ENCODE measurements at regions not wholly inside any gene's neighbourhood (a gene's known extent, or its start where the extent isn't known, plus 50 kb on each side); places are given as distances from the start of the nearest gene placed in this dataset.
"Not testable (repeated sequence)": the region's sequence is repeated elsewhere in the genome, so short reads cannot be mapped to it uniquely, and the experiment has no call there.

DNA sequence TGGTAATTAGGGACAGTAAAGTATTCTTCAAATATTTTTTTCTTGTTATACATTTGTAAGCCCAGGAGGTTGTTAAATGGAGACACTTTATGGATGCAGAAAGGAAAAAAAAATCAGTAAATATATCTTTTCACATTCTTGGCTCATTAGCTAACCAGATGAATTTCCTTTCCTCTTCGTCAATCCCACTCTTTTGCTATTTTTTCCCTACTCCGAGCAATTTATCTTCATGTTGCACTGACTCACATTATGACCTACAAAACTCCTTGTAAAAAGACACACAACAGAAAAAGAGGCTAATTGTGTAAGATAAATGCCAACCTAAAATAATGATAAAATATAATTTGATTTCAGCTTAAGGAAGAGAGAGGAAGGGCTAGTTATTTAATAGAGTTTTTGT lies 472.9 kb upstream of the ZNF337 start:
- TF ChIP-seq, protein P1, sequence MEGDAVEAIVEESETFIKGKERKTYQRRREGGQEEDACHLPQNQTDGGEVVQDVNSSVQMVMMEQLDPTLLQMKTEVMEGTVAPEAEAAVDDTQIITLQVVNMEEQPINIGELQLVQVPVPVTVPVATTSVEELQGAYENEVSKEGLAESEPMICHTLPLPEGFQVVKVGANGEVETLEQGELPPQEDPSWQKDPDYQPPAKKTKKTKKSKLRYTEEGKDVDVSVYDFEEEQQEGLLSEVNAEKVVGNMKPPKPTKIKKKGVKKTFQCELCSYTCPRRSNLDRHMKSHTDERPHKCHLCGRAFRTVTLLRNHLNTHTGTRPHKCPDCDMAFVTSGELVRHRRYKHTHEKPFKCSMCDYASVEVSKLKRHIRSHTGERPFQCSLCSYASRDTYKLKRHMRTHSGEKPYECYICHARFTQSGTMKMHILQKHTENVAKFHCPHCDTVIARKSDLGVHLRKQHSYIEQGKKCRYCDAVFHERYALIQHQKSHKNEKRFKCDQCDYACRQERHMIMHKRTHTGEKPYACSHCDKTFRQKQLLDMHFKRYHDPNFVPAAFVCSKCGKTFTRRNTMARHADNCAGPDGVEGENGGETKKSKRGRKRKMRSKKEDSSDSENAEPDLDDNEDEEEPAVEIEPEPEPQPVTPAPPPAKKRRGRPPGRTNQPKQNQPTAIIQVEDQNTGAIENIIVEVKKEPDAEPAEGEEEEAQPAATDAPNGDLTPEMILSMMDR (conservative IDR thresholded peaks at IDR 0.05; ENCODE audit: low read depth, low read length): no peak
- Histone ChIP-seq H3K4me3 (IDR thresholded peaks at IDR 0.05; ENCODE audit: insufficient read depth, low read depth, low read length) (no peak overlapping the region), H4K20me1 (ENCODE audit: insufficient read depth) (no peaks in the 10 kb centered on the region), H3K36me3 (ENCODE audit: insufficient read depth) (no peaks in the 10 kb centered on the region), H3K4me1 (ENCODE audit: low read depth, poor library complexity, severe bottlenecking) (no peaks in the 10 kb centered on the region), H2AFZ (ENCODE audit: low read depth) (no peak overlapping the region), H3K79me2 (ENCODE audit: insufficient read depth, low read depth) (no peaks in the 10 kb centered on the region), H3K4me2 (no peak overlapping the region), H3K9ac (no peak overlapping the region), H3K27ac (no peak overlapping the region), H3K27me3 (ENCODE audit: insufficient read depth, low read depth) (no peaks in the 10 kb centered on the region)

DNA sequence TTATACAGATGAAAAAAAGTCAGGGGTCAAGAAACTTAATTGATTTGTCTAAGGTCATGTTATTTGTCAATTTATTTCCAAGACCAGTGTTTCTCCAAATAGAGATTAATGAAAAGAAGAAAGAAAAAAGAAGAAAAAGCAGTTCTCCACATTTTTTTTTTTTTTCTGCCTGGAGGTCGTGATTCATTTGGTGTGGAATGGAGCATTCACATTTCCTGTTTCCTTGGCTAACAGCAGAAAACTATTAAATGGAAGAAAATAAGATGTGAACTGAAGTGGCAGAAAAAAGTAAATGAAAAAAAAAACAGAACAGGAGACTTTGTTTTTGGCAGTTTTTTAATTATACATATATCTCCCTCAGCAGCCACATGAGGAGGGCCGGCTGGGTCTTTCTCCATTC lies 470.8 kb upstream of the ZNF337 start:
- Histone ChIP-seq H3K36me3 (ENCODE audit: insufficient read depth) (no peaks in the 10 kb centered on the region), H3K4me2 (no peak overlapping the region), H4K20me1 (ENCODE audit: insufficient read depth) (no peaks in the 10 kb centered on the region), H2AFZ (ENCODE audit: low read depth) (no peak overlapping the region), H3K4me3 (IDR thresholded peaks at IDR 0.05; ENCODE audit: insufficient read depth, low read depth, low read length) (no peak overlapping the region), H3K27me3 (ENCODE audit: insufficient read depth, low read depth) (no peaks in the 10 kb centered on the region), H3K9ac (no peak overlapping the region), H3K4me1 (ENCODE audit: low read depth, poor library complexity, severe bottlenecking) (no peaks in the 10 kb centered on the region), H3K27ac (no peak overlapping the region), H3K79me2 (ENCODE audit: insufficient read depth, low read depth) (no peaks in the 10 kb centered on the region)
- TF ChIP-seq, protein P1 (conservative IDR thresholded peaks at IDR 0.05; ENCODE audit: low read depth, low read length): no peak

DNA sequence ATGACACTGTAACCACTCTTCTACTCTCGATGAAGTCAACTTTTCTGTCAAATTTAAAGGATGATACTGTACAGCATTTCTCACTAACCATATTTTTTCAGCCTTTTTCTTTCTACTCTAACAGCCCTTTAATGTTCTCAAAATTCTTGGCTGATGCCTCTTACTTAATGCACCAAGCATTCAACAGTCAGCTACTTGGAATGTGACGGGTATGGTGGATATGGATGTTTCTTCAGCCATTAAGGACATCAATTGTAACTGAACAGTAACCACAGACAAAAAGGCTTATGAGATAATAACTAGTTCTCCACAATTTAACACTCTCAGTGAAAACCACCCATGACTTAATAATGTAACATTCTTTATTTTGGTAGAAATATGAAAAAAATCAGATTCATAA lies 467.2 kb upstream of the ZNF337 start:
- Histone ChIP-seq H3K4me1 (ENCODE audit: low read depth, poor library complexity, severe bottlenecking) (no peaks in the 10 kb centered on the region), H3K4me2 (no peak overlapping the region), H3K27ac (no peak overlapping the region), H4K20me1 (ENCODE audit: insufficient read depth) (no peaks in the 10 kb centered on the region), H3K36me3 (ENCODE audit: insufficient read depth) (no peaks in the 10 kb centered on the region), H3K9ac (no peak overlapping the region), H2AFZ (ENCODE audit: low read depth) (no peak overlapping the region), H3K27me3 (ENCODE audit: insufficient read depth, low read depth) (no peaks in the 10 kb centered on the region), H3K4me3 (IDR thresholded peaks at IDR 0.05; ENCODE audit: insufficient read depth, low read depth, low read length) (no peak overlapping the region), H3K79me2 (ENCODE audit: insufficient read depth, low read depth) (no peaks in the 10 kb centered on the region)
- TF ChIP-seq, protein P1 (conservative IDR thresholded peaks at IDR 0.05; ENCODE audit: low read depth, low read length): no peak

DNA sequence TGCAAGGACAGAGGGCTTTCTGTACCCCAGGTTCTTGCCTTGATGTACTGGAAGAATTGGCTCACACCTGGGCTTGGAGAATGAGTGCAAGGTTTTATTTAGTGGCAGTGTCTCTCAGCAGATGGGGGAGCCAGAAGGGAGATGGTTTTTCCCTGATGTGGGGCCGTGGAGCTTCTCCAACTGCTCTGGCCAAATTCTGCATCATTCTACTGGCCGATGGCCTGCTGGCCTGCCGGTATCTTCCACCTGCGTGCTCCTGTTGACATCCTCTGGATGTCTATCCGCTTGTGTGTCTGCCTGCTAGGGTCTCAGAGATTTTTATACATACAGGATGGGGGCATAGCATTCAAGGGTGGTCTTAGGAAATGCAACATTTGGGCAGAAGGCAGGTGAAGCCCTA lies 466.5 kb upstream of the ZNF337 start:
- not testable (repeated sequence) for H3K79me2 ChIP-seq (ENCODE audit: insufficient read depth, low read depth); H3K27me3 ChIP-seq (ENCODE audit: insufficient read depth, low read depth); H4K20me1 ChIP-seq (ENCODE audit: insufficient read depth); H3K27ac ChIP-seq; H3K4me2 ChIP-seq; H3K9ac ChIP-seq; H3K36me3 ChIP-seq (ENCODE audit: insufficient read depth); H2AFZ ChIP-seq (ENCODE audit: low read depth); H3K4me1 ChIP-seq (ENCODE audit: low read depth, poor library complexity, severe bottlenecking); H3K4me3 ChIP-seq (IDR thresholded peaks at IDR 0.05; ENCODE audit: insufficient read depth, low read depth, low read length)

DNA sequence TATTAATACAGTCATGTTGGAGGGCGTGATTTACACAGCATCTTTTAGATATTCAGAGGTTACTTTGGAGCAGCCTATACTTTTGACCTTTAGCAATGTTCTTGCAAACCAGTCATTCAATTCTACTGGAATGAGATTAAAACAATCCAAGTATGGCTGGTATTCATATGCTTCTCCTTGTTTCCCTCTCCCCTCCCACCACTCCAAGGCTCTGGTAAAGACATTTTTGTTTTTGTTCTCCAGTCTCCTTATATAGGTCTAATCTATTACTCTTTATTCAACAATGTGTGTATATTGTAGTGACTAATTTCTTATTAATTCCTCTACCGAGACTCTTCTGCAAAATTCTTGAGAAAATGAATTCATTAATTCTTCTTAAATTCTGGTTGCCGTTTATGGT lies 465.1 kb upstream of the ZNF337 start:
- H3K27ac ChIP-seq; H3K79me2 ChIP-seq (ENCODE audit: insufficient read depth, low read depth); H2AFZ ChIP-seq (ENCODE audit: low read depth); H3K27me3 ChIP-seq (ENCODE audit: insufficient read depth, low read depth); H3K36me3 ChIP-seq (ENCODE audit: insufficient read depth); H3K9ac ChIP-seq; H3K4me3 ChIP-seq (IDR thresholded peaks at IDR 0.05; ENCODE audit: insufficient read depth, low read depth, low read length); H3K4me1 ChIP-seq (ENCODE audit: low read depth, poor library complexity, severe bottlenecking); H4K20me1 ChIP-seq (ENCODE audit: insufficient read depth); H3K4me2 ChIP-seq: not testable (repeated sequence)

DNA sequence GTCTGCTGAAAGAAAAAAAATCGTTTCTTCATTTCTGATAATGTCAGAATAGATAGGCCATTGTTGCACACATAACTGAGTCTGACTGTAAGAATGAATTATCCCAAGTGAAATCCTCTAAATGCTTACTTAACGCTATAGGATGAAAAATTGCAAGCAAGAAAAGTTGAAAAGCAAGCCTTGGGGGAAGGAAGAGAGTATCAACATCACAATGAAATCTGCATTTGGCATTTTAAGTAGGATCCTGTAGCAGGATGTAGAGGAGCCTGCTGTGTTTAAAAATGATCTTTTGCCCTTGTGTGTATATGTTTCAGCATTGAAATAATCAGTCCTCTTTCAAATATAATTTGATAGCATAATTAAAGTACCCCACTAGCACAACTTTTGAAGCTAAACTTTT lies 464.3 kb upstream of the ZNF337 start:
- H3K27me3 ChIP-seq (ENCODE audit: insufficient read depth, low read depth); H3K4me3 ChIP-seq (IDR thresholded peaks at IDR 0.05; ENCODE audit: insufficient read depth, low read depth, low read length); H3K4me2 ChIP-seq; H3K4me1 ChIP-seq (ENCODE audit: low read depth, poor library complexity, severe bottlenecking); H3K36me3 ChIP-seq (ENCODE audit: insufficient read depth); H3K9ac ChIP-seq; H3K79me2 ChIP-seq (ENCODE audit: insufficient read depth, low read depth); H3K27ac ChIP-seq; H4K20me1 ChIP-seq (ENCODE audit: insufficient read depth); H2AFZ ChIP-seq (ENCODE audit: low read depth): not testable (repeated sequence)

Measured in KMS-11 (cell line).